Loucy (cell line): ENCODE measurements at regions not wholly inside any gene's neighbourhood (a gene's known extent, or its start where the extent isn't known, plus 50 kb on each side); places are given as distances from the start of the nearest gene placed in this dataset.
"Not testable (repeated sequence)": the region's sequence is repeated elsewhere in the genome, so short reads cannot be mapped to it uniquely, and the experiment has no call there.

ENCODE experiments used
- H2AFZ ChIP-seq: fragments of 200-600 bp; sonication (generic); 2 replicates; pipeline ENCODE4 v1.6.0; 2016; ENCODE audit warnings: antibody characterized with exemption, mild to moderate bottlenecking, low read length, moderate library complexity
- H3F3A ChIP-seq: fragments of 200-600 bp; 2 replicates; pipeline ENCODE4 v1.6.0; 2016; ENCODE audit warnings: antibody characterized with exemption, low read depth, mild to moderate bottlenecking
- H3K27me3 ChIP-seq: fragments of 200-600 bp; sonication (generic); 2 replicates; pipeline ENCODE4 v1.6.1; 2014; ENCODE audit warnings: low read length, mild to moderate bottlenecking; ENCODE audit not compliant: insufficient read depth, poor library complexity, severe bottlenecking
- H3K36me3 ChIP-seq: fragments of 200-600 bp; sonication (generic); 2 replicates; pipeline ENCODE4 v1.6.1; 2016; ENCODE audit warnings: low read length; ENCODE audit not compliant: insufficient read depth
- H3K4me1 ChIP-seq: fragments of 200-600 bp; sonication (generic); 2 replicates; pipeline ENCODE4 v1.5.1; 2014; ENCODE audit warnings: low read length, mild to moderate bottlenecking; ENCODE audit not compliant: insufficient read depth, poor library complexity, severe bottlenecking
- H3K4me2 ChIP-seq: fragments of 200-600 bp; sonication (generic); 2 replicates; pipeline ENCODE4 v1.6.0; 2014; ENCODE audit warnings: antibody characterized with exemption, low read length, low read depth, mild to moderate bottlenecking; ENCODE audit not compliant: poor library complexity, severe bottlenecking
- H3K4me3 ChIP-seq: fragments of 200-600 bp; sonication (generic); 2 replicates; pipeline ENCODE4 v1.5.1; 2014; ENCODE audit warnings: low read length, mild to moderate bottlenecking, mixed read lengths; ENCODE audit not compliant: poor library complexity, severe bottlenecking
- H3K79me2 ChIP-seq: fragments of 200-600 bp; sonication (generic); 2 replicates; pipeline ENCODE4 v1.6.1; 2014; ENCODE audit warnings: low read length; ENCODE audit not compliant: insufficient read depth
- H3K9ac ChIP-seq: fragments of 200-600 bp; sonication (generic); 2 replicates; pipeline ENCODE4 v1.6.0; 2014; ENCODE audit warnings: mild to moderate bottlenecking, low read depth, low read length, moderate library complexity; ENCODE audit not compliant: poor library complexity, severe bottlenecking
- H3K9me2 ChIP-seq: fragments of 200-600 bp; sonication (generic); replicated peaks from 2 replicates; pipeline ENCODE4 v1.6.1; 2016; ENCODE audit warnings: low read depth, low read length, mixed read lengths
- H3K9me3 ChIP-seq: fragments of 200-600 bp; sonication (generic); 2 replicates; pipeline ENCODE4 v1.6.1; 2014; ENCODE audit warnings: mild to moderate bottlenecking, antibody characterized with exemption, low read length, low read depth; ENCODE audit not compliant: insufficient read depth
- H4K20me1 ChIP-seq: fragments of 200-600 bp; sonication (generic); 2 replicates; pipeline ENCODE4 v1.6.0; 2014; ENCODE audit warnings: antibody characterized with exemption, low read length, mild to moderate bottlenecking; ENCODE audit not compliant: insufficient read depth, poor library complexity, severe bottlenecking
- CTCF ChIP-seq: fragments of 200-600 bp; sonication (generic); conservative IDR thresholded peaks from 2 replicates; pipeline ENCODE4 v1.5.1; 2014; ENCODE audit warnings: mild to moderate bottlenecking, antibody characterized with exemption, low read length
- EZH2phosphoT487 ChIP-seq: fragments of 200-600 bp; IDR thresholded peaks from 2 replicates; pipeline ENCODE4 v1.6.1; 2018; ENCODE audit warnings: antibody characterized with exemption, mild to moderate bottlenecking, moderate library complexity, borderline replicate concordance

DNA sequence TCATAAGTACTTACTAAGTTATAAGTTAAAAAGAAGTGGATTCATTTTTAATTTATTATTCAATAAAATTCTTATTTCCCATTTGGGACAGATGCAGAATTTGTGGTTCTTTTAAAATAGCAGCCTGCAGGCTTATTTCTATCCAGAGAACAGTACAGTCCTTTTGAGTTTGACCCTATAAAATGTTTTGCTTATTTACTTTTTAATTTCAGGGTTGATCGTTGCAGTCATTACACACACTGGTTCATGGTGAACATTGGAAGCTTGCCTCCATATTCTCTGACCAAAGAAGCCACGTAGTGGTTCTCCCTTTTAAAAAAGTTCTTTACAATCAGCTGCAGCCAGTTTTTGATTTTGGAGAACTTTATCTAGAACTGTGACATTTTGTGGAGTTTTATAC lies 122.9 kb upstream of the PDE7B start:
- Histone ChIP-seq H3K4me1 (no peaks in the 10 kb centered on the region), H3K9me2 (no peaks in the 10 kb centered on the region), H3K27me3 (no peaks in the 10 kb centered on the region), H3K9ac (no peak overlapping the region), H3K4me2 (no peak overlapping the region), H3F3A (no peaks in the 10 kb centered on the region), H3K9me3 (no peaks in the 10 kb centered on the region), H3K4me3 (no peak overlapping the region), H2AFZ (no peak overlapping the region), H4K20me1 (no peaks in the 10 kb centered on the region), H3K79me2 (no peaks in the 10 kb centered on the region), H3K36me3 (no peaks in the 10 kb centered on the region)
- TF ChIP-seq EZH2phosphoT487 (no peak), CTCF (no peak)

- Histone ChIP-seq H3K9me2 (no peaks in the 10 kb centered on the region), H3K36me3 (no peaks in the 10 kb centered on the region)
These were observed 120.4 kb upstream of the PDE7B start for GRCh38 chr6:135731116-135731515.

DNA sequence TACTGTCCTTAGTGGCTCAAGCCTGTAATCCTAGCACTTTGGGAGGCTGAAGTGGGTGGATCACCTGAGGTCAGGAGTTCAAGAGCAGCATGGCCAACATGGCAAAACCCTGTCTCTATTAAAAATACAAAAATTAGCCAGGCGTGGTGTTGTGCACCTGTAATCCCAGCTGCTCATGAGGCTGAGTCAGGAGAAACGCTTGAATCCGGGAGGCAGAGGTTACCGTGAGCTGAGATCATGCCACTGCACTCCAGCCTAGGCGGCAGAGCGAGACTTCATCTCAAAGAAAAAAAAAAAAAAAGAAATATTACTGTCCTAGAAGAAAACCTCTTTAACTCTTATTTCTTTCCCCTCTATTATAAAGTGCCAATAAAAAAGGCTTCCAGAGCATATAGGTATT lies 115.2 kb upstream of the PDE7B start:
- not testable (repeated sequence) for H3K27me3 ChIP-seq, H4K20me1 ChIP-seq, H3K79me2 ChIP-seq, H3K9ac ChIP-seq, H3K4me2 ChIP-seq, H3K9me2 ChIP-seq, H3K36me3 ChIP-seq, H3K9me3 ChIP-seq, H2AFZ ChIP-seq, H3F3A ChIP-seq, H3K4me1 ChIP-seq, H3K4me3 ChIP-seq

More at GRCh38 chr6:135731116-135731515, 120.4 kb upstream of the PDE7B start:
- no peaks in the 10 kb centered on the region for H3K4me1 ChIP-seq
- no peak overlapping the region for H3K9ac ChIP-seq
- H3K79me2 ChIP-seq: no peaks in the 10 kb centered on the region
- TF ChIP-seq CTCF (no peak), EZH2phosphoT487 (no peak)
- H3K4me2 ChIP-seq: no peak overlapping the region
- H3K9me3 ChIP-seq: no peaks in the 10 kb centered on the region
- no peak overlapping the region for H2AFZ ChIP-seq
- H3K27me3 ChIP-seq: no peaks in the 10 kb centered on the region
- H3K4me3 ChIP-seq: no peak overlapping the region
- H4K20me1 ChIP-seq: no peaks in the 10 kb centered on the region
- H3F3A ChIP-seq: no peaks in the 10 kb centered on the region

DNA sequence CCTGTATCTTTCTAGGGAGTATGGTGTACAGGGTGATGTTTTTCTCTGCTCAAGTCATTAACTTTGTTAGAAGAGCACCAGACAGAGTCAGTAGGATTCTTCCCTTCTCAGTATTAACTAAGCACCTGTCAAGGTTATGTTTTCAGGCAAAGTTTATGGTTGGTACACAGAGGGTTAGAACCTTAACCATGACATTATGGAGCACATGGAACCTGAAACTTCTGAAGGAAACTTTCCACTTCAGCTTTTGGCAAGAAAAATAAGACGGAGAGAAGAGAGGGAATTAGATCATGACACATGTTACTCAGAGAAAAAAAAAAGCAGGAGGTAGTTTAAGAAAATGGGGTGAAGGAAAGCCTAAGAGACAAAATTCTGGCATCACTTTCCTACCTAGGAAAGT lies 112.9 kb upstream of the PDE7B start:
- Histone ChIP-seq H4K20me1 (no peaks in the 10 kb centered on the region), H3K9me3 (no peaks in the 10 kb centered on the region), H3K4me2 (no peak overlapping the region), H3K4me3 (no peak overlapping the region), H3K27me3 (no peaks in the 10 kb centered on the region), H3K36me3 (no peaks in the 10 kb centered on the region), H3F3A (no peaks in the 10 kb centered on the region), H3K9ac (no peak overlapping the region), H2AFZ (no peak overlapping the region), H3K9me2 (no peaks in the 10 kb centered on the region), H3K4me1 (no peaks in the 10 kb centered on the region), H3K79me2 (no peaks in the 10 kb centered on the region)
- TF ChIP-seq CTCF (no peak), EZH2phosphoT487 (no peak)
